ENCODE measurements at regions not wholly inside any gene's neighbourhood (a gene's known extent, or its start where the extent isn't known, plus 50 kb on each side); places are given as distances from the start of the nearest gene placed in this dataset.

- Histone ChIP-seq H2BK15ac (ENCODE audit: low read length) (no peak overlapping the region), H3K14ac (ENCODE audit: insufficient read length) (no peak overlapping the region), H3K9ac (replicated peaks in 1 of 4; ENCODE audit: extremely low read depth in 1 of 4, low read depth in 3 of 4, low read length in 3 of 4) (no peak overlapping the region), H3K27ac (ENCODE audit: low read depth, low read length) (no peak overlapping the region), H4K8ac (ENCODE audit: extremely low read depth, insufficient read depth, low read length) (no peak overlapping the region), H3K79me2 (ENCODE audit: control insufficient read depth in 1 of 2, insufficient read depth in 2 of 2, low read length in 2 of 2) (no peaks in the 10 kb centered on the region), H3K79me1 (ENCODE audit: low read depth, low read length) (no peaks in the 10 kb centered on the region), H3K4me3 (ENCODE audit: extremely low read depth in 1 of 4, insufficient read depth in 2 of 4, low read depth in 3 of 4, low read length in 4 of 4) (no peak overlapping the region), H3K36me3 (ENCODE audit: control insufficient read depth in 2 of 4, insufficient read depth in 4 of 4, low read length in 3 of 4) (no peaks in the 10 kb centered on the region), H3K4me2 (ENCODE audit: insufficient read depth in 1 of 2, low read depth in 2 of 2, low read length in 2 of 2) (no peak overlapping the region), H2AFZ (ENCODE audit: low read length) (no peak overlapping the region), H2BK5ac (ENCODE audit: low read depth, low read length) (no peak overlapping the region), H2BK12ac (ENCODE audit: low read depth, low read length) (no peak overlapping the region), H2AK5ac (ENCODE audit: low read depth, low read length) (no peak overlapping the region), H3K56ac (replicated peaks; ENCODE audit: insufficient read length, low read depth, low read length) (no peak overlapping the region), H3K23me2 (ENCODE audit: low read depth, low read length) (no peaks in the 10 kb centered on the region), H3K4me1 (replicated peaks in 1 of 4; ENCODE audit: control insufficient read depth in 3 of 4, insufficient read depth in 4 of 4, low read length in 3 of 4) (peaks cover 0 to 4% (median 0%) of the 10 kb centered on the region in 4 experiments; a peak in 1 of 7 replicates), H3K18ac (ENCODE audit: extremely low read depth, low read length) (no peak overlapping the region), H2BK120ac (replicated peaks; ENCODE audit: low read depth, low read length) (no peak overlapping the region), H4K20me1 (replicated peaks in 1 of 2; ENCODE audit: control insufficient read depth in 1 of 2, insufficient read depth in 2 of 2, low read length in 2 of 2) (no peaks in the 10 kb centered on the region), H3K27me3 (replicated peaks in 1 of 4; ENCODE audit: control insufficient read depth in 3 of 4, extremely low read depth in 1 of 4, insufficient read depth in 3 of 4, low read length in 3 of 4) (no peaks in the 10 kb centered on the region), H3K9me3 (ENCODE audit: insufficient read depth in 2 of 2, low read depth in 1 of 2, low read length in 1 of 2) (no peaks in the 10 kb centered on the region), H2BK20ac (ENCODE audit: low read length) (no peak overlapping the region), H3K4ac (replicated peaks; ENCODE audit: insufficient read length, low read depth, low read length) (no peak overlapping the region), H4K91ac (replicated peaks; ENCODE audit: insufficient read length, low read length) (no peak overlapping the region), H4K5ac (ENCODE audit: insufficient read length, low read depth, low read length) (no peak overlapping the region), H3K23ac (ENCODE audit: insufficient read length) (no peak overlapping the region)
- ChIA-PET CTCF (ENCODE audit: partially characterized antibody) (no interaction called here), POLR2A (ENCODE audit: partially characterized antibody) (no interaction called here)
- WGBS, 2 experiments (ENCODE audit: extremely low coverage in 1 of 2, insufficient coverage in 1 of 2, insufficient read length in 1 of 2, insufficient replicate concordance in 2 of 2, low coverage in 1 of 2, low lambda C conversion rate in 2 of 2, missing lambda C conversion rate in 1 of 2), result 93% methylated on average over 2 of the region's 2 CpGs; no CpG with 5 or more reads in 1 of the 2 experiments
- no peak for TF ChIP-seq RNF2 (IDR thresholded peaks at IDR 0.05; ENCODE audit: borderline replicate concordance, low read depth, low read length, missing control alignments, poor library complexity, severe bottlenecking)
- FAIRE-seq, result no peak
- no peak for DNase-seq (ENCODE audit: low read depth in 1 of 2, low spot score in 2 of 2)
Observed at GRCh38 chr6:80503660-80504059, 397.2 kb downstream of the BCKDHB start.

Measured in H1 (cell line).